Natural killer cell (primary cell): ENCODE measurements at regions not wholly inside any gene's neighbourhood (a gene's known extent, or its start where the extent isn't known, plus 50 kb on each side); places are given as distances from the start of the nearest gene placed in this dataset.

Source experiments
- ATAC-seq, 3 donors: fragments of 150-1000 bp in 2 of 3; fragments of 200-7000 bp in 1 of 3; cut with Tn5 transposase; 1 replicate in 1 of 3; 2 replicates in 2 of 3; pipeline ENCODE4 v1.10.0; 2021; ENCODE audit warnings: mild to moderate bottlenecking in 2 of 3, moderate library complexity in 2 of 3
- DNase-seq, 2 donors: peaks; one replicate each; pipeline versions ENCODE4 v3.0.0 to v3.0.0-alpha.2; 2013 to 2021; ENCODE audit warnings: mixed read lengths in 1 of 2
- H3K27ac ChIP-seq: one replicate; pipeline ENCODE4 v1.5.1; 2013; ENCODE audit warnings: mild to moderate bottlenecking, low read length
- H3K27me3 ChIP-seq: one replicate; pipeline ENCODE4 v1.6.1; 2013; ENCODE audit warnings: low read length; ENCODE audit not compliant: control insufficient read depth, insufficient read depth
- H3K36me3 ChIP-seq: one replicate; pipeline ENCODE4 v1.6.1; 2013; ENCODE audit warnings: low read length; ENCODE audit not compliant: control insufficient read depth, insufficient read depth
- H3K4me1 ChIP-seq: one replicate; pipeline ENCODE4 v1.6.1; 2013; ENCODE audit warnings: low read length; ENCODE audit not compliant: control insufficient read depth, insufficient read depth
- H3K4me3 ChIP-seq: one replicate; pipeline ENCODE4 v1.5.1; 2013; ENCODE audit warnings: low read length
- H3K9me3 ChIP-seq: one replicate; pipeline ENCODE4 v1.6.1; 2013; ENCODE audit warnings: low read length; ENCODE audit not compliant: control insufficient read depth, insufficient read depth
- H3K27ac Mint-ChIP-seq, 2 donors: one replicate each; pipeline ENCODE4 v1.8.0; 2022; ENCODE audit warnings: mild to moderate bottlenecking in 2 of 2, mixed read lengths in 2 of 2, moderate library complexity in 1 of 2
- H3K27me3 Mint-ChIP-seq, 2 donors: one replicate each; pipeline ENCODE4 v1.8.0; 2022; ENCODE audit warnings: low read depth in 2 of 2, mixed read lengths in 2 of 2
- H3K36me3 Mint-ChIP-seq: one replicate; pipeline ENCODE4 v1.8.0; 2022; ENCODE audit warnings: mixed read lengths
- H3K4me1 Mint-ChIP-seq, 2 donors: one replicate each; pipeline ENCODE4 v1.8.0; 2022; ENCODE audit warnings: mixed read lengths in 2 of 2
- H3K4me3 Mint-ChIP-seq: one replicate; pipeline ENCODE4 v1.8.0; 2022; ENCODE audit warnings: mild to moderate bottlenecking, moderate library complexity, mixed read lengths
- H3K9me3 Mint-ChIP-seq, 2 donors: one replicate each; pipeline ENCODE4 v1.8.0; 2022; ENCODE audit warnings: mixed read lengths in 2 of 2
- WGBS: methylation state at CpG from one replicate; pipeline ENCODE4 v1.1.7; 2013; ENCODE audit warnings: missing lambda C conversion rate; ENCODE audit not compliant: insufficient coverage; 5-methylcytosine and 5-hydroxymethylcytosine counted together
- intact Hi-C: fragments of 100-400 bp; cut with micrococcal nuclease; formaldehyde crosslinking; loops from one replicate; pipeline ENCODE4 v1.14.2; 2022
- TF ChIP-seq, protein P1 (sequence below): fragments of 200-600 bp; IDR thresholded peaks from one replicate; pipeline ENCODE4 v1.8.0; 2022; ENCODE audit warnings: antibody characterized with exemption

DNA sequence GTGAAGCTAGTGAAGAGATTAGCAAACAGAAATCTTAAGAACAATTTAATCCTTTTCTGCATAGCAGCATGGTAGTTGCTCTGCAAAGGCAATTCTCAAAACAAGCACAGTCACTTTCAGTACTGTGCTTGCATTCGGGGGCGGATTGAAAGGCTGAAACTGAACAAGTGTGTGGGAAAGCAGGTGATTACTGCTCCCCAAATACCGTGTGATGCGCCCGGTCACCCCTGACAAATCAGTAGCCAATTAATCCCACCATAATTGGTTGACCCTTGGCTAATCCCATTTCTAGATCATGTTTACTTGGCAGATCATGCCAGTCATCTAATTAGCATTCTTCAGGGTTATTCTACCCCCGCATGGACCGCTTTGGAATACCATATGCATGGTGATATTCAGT is 76.5 kb upstream of the ADRB1 start:
- Mint-ChIP-seq H3K4me1 (peaks cover under 1 to 2% of the 10 kb centered on the region in 2 donors), H3K9me3 (no peaks in the 10 kb centered on the region), H3K27ac (no peak overlapping the region), H3K27me3 (peaks cover 2 to 9% of the 10 kb centered on the region in 2 donors), H3K4me3 (no peak overlapping the region), H3K36me3 (peaks cover 7% of the 10 kb centered on the region)
- intact Hi-C loops: no loop called here
- Histone ChIP-seq H3K4me1 (no peaks in the 10 kb centered on the region), H3K27me3 (no peaks in the 10 kb centered on the region), H3K36me3 (no peaks in the 10 kb centered on the region), H3K27ac (no peak overlapping the region), H3K9me3 (no peaks in the 10 kb centered on the region), H3K4me3 (no peak overlapping the region)
- WGBS: 93% methylated on average over 7 of the region's 7 CpGs
- DNase-seq (no peak), ATAC-seq (no peak)
- TF ChIP-seq, protein P1, sequence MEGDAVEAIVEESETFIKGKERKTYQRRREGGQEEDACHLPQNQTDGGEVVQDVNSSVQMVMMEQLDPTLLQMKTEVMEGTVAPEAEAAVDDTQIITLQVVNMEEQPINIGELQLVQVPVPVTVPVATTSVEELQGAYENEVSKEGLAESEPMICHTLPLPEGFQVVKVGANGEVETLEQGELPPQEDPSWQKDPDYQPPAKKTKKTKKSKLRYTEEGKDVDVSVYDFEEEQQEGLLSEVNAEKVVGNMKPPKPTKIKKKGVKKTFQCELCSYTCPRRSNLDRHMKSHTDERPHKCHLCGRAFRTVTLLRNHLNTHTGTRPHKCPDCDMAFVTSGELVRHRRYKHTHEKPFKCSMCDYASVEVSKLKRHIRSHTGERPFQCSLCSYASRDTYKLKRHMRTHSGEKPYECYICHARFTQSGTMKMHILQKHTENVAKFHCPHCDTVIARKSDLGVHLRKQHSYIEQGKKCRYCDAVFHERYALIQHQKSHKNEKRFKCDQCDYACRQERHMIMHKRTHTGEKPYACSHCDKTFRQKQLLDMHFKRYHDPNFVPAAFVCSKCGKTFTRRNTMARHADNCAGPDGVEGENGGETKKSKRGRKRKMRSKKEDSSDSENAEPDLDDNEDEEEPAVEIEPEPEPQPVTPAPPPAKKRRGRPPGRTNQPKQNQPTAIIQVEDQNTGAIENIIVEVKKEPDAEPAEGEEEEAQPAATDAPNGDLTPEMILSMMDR: no peak

DNA sequence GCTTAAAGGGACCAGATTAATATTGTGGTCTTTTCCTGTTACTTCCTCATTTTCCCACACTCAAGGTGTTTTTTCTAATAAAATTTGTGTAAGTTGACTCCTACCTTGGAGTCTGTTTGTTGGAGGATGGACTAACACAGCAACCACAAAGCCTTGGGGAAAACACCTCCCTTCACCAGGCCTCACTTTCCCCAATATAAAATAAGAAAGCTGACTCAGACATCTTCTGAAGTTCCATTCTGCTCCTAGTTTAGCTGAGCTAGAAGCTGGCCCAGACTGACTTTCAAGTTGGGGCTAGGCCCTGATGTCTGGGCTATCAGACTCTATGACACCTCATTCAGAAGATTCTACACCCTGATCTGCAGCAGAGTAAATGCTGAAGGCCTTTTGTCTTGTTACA is 73.0 kb upstream of the ADRB1 start:
- H3K27ac Mint-ChIP-seq: no peak overlapping the region
- ATAC-seq: no peak
- Histone ChIP-seq H3K27ac (no peak overlapping the region), H3K36me3 (no peaks in the 10 kb centered on the region), H3K27me3 (no peaks in the 10 kb centered on the region), H3K4me3 (no peak overlapping the region), H3K9me3 (no peaks in the 10 kb centered on the region), H3K4me1 (no peaks in the 10 kb centered on the region)
- peaks cover 2 to 13% of the 10 kb centered on the region in 2 donors for H3K27me3 Mint-ChIP-seq
- intact Hi-C loops: no loop called here
- no peaks in the 10 kb centered on the region for H3K9me3 Mint-ChIP-seq
- TF ChIP-seq, protein P1: no peak
- H3K4me1 Mint-ChIP-seq: no peaks in the 10 kb centered on the region
- no peak overlapping the region for H3K4me3 Mint-ChIP-seq
- H3K36me3 Mint-ChIP-seq: peaks cover 7% of the 10 kb centered on the region
- DNase-seq: no peak

DNA sequence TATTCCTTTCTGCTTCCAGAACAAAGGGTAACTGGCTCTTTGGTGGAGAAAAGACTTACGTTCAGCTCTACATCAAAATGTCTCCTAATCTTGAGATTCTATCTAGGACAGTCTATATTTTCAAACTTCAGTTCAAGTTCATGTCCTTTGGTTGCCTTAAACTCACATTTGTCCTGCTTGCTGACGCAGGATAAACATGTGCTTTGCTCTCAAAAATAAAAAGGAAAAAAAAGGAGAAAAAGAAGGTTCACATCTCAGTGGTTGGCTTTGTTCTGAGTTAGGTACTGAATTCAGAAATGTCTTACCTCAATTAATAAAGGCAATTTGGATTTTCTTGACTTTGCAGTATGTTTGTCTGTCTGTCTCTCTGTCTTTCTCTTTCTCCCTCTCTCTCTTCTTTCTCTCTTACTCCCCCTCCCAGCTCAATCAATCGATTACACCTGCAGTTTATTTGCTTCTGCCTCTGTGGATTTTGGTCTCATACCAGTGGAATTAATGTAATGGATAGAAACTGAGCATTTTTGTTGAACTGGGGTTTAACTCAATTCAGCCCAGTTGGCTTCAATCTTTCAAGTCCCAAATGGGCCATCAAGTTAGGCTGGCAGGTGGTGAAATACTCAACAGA is 72.2 kb upstream of the ADRB1 start:
- intact Hi-C loops: no loop called here
- Mint-ChIP-seq H3K4me3 (no peak overlapping the region), H3K4me1 (no peaks in the 10 kb centered on the region), H3K36me3 (peaks cover 7% of the 10 kb centered on the region), H3K9me3 (no peaks in the 10 kb centered on the region), H3K27ac (no peak overlapping the region), H3K27me3 (peaks cover 2 to 13% of the 10 kb centered on the region in 2 donors)
- ATAC-seq (no peak), DNase-seq (no peak)
- Histone ChIP-seq H3K27me3 (no peaks in the 10 kb centered on the region), H3K4me1 (no peaks in the 10 kb centered on the region), H3K27ac (no peak overlapping the region), H3K4me3 (no peak overlapping the region), H3K9me3 (no peaks in the 10 kb centered on the region), H3K36me3 (no peaks in the 10 kb centered on the region)
- TF ChIP-seq, protein P1: no peak
- WGBS: 95% methylated on average over 2 of the region's 3 CpGs

DNA sequence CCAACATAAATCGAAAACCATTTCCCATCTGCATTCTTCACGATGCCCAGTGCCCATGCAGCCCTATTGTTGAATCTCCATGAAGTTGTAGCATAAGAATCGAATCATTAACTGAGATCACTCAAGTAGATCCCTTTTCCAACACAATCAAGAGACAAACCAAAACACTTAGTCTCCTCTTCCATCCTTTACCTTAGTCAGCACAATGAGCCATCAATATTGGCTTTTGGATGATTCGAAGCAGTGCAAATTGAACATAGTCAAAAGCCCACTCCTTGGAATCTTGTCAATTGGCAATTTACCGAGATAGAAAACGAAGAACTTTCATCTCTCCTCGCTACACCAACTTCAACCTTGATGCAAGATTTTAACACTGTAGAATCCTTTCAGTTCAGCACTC is 66.5 kb upstream of the ADRB1 start:
- no peaks in the 10 kb centered on the region for H3K4me1 ChIP-seq
- H3K27me3 ChIP-seq: no peaks in the 10 kb centered on the region
- H3K27ac ChIP-seq: no peak overlapping the region
- Mint-ChIP-seq H3K27me3 (peaks cover 11 to 13% of the 10 kb centered on the region in 2 donors), H3K4me1 (peaks cover 0 to 3% of the 10 kb centered on the region in 2 donors), H3K9me3 (no peaks in the 10 kb centered on the region), H3K36me3 (no peaks in the 10 kb centered on the region), H3K27ac (no peak overlapping the region), H3K4me3 (no peak overlapping the region)
- H3K4me3 ChIP-seq: no peak overlapping the region
- WGBS: 95% methylated on average over 7 of the region's 7 CpGs
- no peaks in the 10 kb centered on the region for H3K9me3 ChIP-seq
- H3K36me3 ChIP-seq: no peaks in the 10 kb centered on the region
- ATAC-seq (no peak), DNase-seq (no peak)
- TF ChIP-seq, protein P1: no peak
- intact Hi-C loops: no loop called here
